AG04450 (cell line): ENCODE measurements at regions not wholly inside any gene's neighbourhood (a gene's known extent, or its start where the extent isn't known, plus 50 kb on each side); places are given as distances from the start of the nearest gene placed in this dataset.

Experiments
- CTCF ChIA-PET: fragments of 300-600, 350-600 bp; formaldehyde crosslinking; extraction: SDS; loops from one replicate; lab custom pipeline; 2022; ENCODE audit warnings: antibody characterized with exemption, inconsistent platforms; lab: Charles Lee
- POLR2A ChIA-PET: fragments of 350-600 bp; formaldehyde crosslinking; extraction: SDS; loops from one replicate; lab custom pipeline; 2021; ENCODE audit warnings: antibody characterized with exemption, inconsistent platforms; lab: Yijun Ruan, JAX
- DNase-seq: peaks from one replicate; pipeline ENCODE4 v3.0.0-alpha.2; 2011; ENCODE audit warnings: low read depth, low spot score
- H3K27ac ChIP-seq: one replicate; pipeline ENCODE4 v1.5.1; 2012; ENCODE audit warnings: low read depth, low read length, control low read depth
- H3K27me3 ChIP-seq: one replicate; pipeline ENCODE4 v1.6.0; 2012; ENCODE audit warnings: low read length; ENCODE audit not compliant: control insufficient read depth, insufficient read depth
- H3K4me3 ChIP-seq: 2 replicates; pipeline ENCODE4 v1.5.1; 2011; ENCODE audit warnings: mild to moderate bottlenecking, low read depth, low read length, control low read depth
- H3K9me3 ChIP-seq: 2 replicates; pipeline ENCODE4 v1.5.1; 2012; ENCODE audit warnings: low read length; ENCODE audit not compliant: control insufficient read depth, insufficient read depth
- CTCF ChIP-seq: IDR thresholded peaks from 2 replicates; pipeline ENCODE4 v1.5.1; 2011; ENCODE audit warnings: low read depth, low read length, control low read depth, inconsistent platforms

GRCh38 chr6:14513496-14514393 lies 396.2 kb downstream of the CD83 start:
- Histone ChIP-seq H3K27ac (no peak overlapping the region), H3K9me3 (no peaks in the 10 kb centered on the region), H3K27me3 (no peaks in the 10 kb centered on the region), H3K4me3 (no peak overlapping the region)
- ChIA-PET CTCF (interaction anchor here (1.0 kb wide), 1 partner anchor 24 kb away, joined by 3 read pairs; no protein-coding TSS in a partner anchor), POLR2A (no interaction called here)
- TF ChIP-seq CTCF: no peak
- no peak for DNase-seq

- Histone ChIP-seq H3K9me3 (no peaks in the 10 kb centered on the region), H3K27me3 (no peaks in the 10 kb centered on the region), H3K27ac (no peak overlapping the region), H3K4me3 (no peak overlapping the region)
- POLR2A ChIA-PET: no interaction called here
- no peak for TF ChIP-seq CTCF
- DNase-seq: no peak
- CTCF ChIA-PET: no interaction called here
Observed at GRCh38 chr6:14516956-14517355, 399.4 kb downstream of the CD83 start.

GRCh38 chr6:14517516-14518105 lies 400.0 kb downstream of the CD83 start:
- no peak for DNase-seq
- POLR2A ChIA-PET: no interaction called here
- H3K9me3 ChIP-seq: no peaks in the 10 kb centered on the region
- CTCF ChIA-PET: no interaction called here
- H3K4me3 ChIP-seq: no peak overlapping the region
- no peak overlapping the region for H3K27ac ChIP-seq
- TF ChIP-seq CTCF: no peak
- H3K27me3 ChIP-seq: no peaks in the 10 kb centered on the region

GRCh38 chr6:14518515-14519217 lies 401.1 kb downstream of the CD83 start:
- Histone ChIP-seq H3K27me3 (no peaks in the 10 kb centered on the region), H3K27ac (no peak overlapping the region), H3K9me3 (no peaks in the 10 kb centered on the region), H3K4me3 (no peak overlapping the region)
- CTCF ChIA-PET: no interaction called here
- no peak for TF ChIP-seq CTCF
- no peak for DNase-seq
- POLR2A ChIA-PET: no interaction called here
